PC-3 (cell line): ENCODE measurements at regions not wholly inside any gene's neighbourhood (a gene's known extent, or its start where the extent isn't known, plus 50 kb on each side); places are given as distances from the start of the nearest gene placed in this dataset.

ENCODE experiments used
- EZH2 ChIP-seq: fragments of 300-600 bp; sonication (generic); IDR thresholded peaks from one replicate; pipeline ENCODE4 v1.6.1; 2017; ENCODE audit warnings: antibody characterized with exemption, mild to moderate bottlenecking, low read length; ENCODE audit not compliant: unreplicated experiment
- EZH2phosphoT487 ChIP-seq: fragments of 300-600 bp; sonication (generic); IDR thresholded peaks from 2 replicates; pipeline ENCODE4 v1.6.1; 2018; ENCODE audit warnings: mild to moderate bottlenecking, antibody characterized with exemption, low read length, borderline replicate concordance
- TF ChIP-seq, protein P1 (sequence below): fragments of 300-600 bp; sonication (generic); conservative IDR thresholded peaks from 2 replicates; pipeline ENCODE4 v1.5.1; 2017; ENCODE audit warnings: antibody characterized with exemption, low read depth, mild to moderate bottlenecking, low read length

GRCh38 chr13:53165261-53165660 is 136.6 kb downstream of the OLFM4 start:
- TF ChIP-seq, protein P1, sequence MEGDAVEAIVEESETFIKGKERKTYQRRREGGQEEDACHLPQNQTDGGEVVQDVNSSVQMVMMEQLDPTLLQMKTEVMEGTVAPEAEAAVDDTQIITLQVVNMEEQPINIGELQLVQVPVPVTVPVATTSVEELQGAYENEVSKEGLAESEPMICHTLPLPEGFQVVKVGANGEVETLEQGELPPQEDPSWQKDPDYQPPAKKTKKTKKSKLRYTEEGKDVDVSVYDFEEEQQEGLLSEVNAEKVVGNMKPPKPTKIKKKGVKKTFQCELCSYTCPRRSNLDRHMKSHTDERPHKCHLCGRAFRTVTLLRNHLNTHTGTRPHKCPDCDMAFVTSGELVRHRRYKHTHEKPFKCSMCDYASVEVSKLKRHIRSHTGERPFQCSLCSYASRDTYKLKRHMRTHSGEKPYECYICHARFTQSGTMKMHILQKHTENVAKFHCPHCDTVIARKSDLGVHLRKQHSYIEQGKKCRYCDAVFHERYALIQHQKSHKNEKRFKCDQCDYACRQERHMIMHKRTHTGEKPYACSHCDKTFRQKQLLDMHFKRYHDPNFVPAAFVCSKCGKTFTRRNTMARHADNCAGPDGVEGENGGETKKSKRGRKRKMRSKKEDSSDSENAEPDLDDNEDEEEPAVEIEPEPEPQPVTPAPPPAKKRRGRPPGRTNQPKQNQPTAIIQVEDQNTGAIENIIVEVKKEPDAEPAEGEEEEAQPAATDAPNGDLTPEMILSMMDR: no peak
- no peak for TF ChIP-seq EZH2
- no peak for TF ChIP-seq EZH2phosphoT487
